PC-3 (cell line): ENCODE measurements at regions not wholly inside any gene's neighbourhood (a gene's known extent, or its start where the extent isn't known, plus 50 kb on each side); places are given as distances from the start of the nearest gene placed in this dataset.

Source experiments
- ATAC-seq: fragments of 200-7000 bp; cut with Tn5 transposase; 2 replicates; pipeline ENCODE4 v1.9.1; 2020; ENCODE audit warnings: mild to moderate bottlenecking, moderate library complexity
- BruUV-seq: library from RNA; stranded (reverse); fragments of 400-500 nt; replicated peaks from 2 replicates; lab custom pipeline; 2021; lab: Mats Ljungman, UMichigan
- CTCF ChIA-PET: fragments of 300-600 bp; sonication (Branson Sonifier 250); formaldehyde crosslinking; loops from one replicate; lab custom pipeline; 2022; ENCODE audit warnings: antibody characterized with exemption; lab: Charles Lee
- POLR2A ChIA-PET: fragments of 300-600 bp; sonication (Branson Sonifier 250); formaldehyde crosslinking; loops from one replicate; lab custom pipeline; 2022; ENCODE audit warnings: antibody characterized with exemption; ENCODE audit not compliant: unreplicated experiment; lab: Charles Lee
- DNase-seq: peaks from one replicate; pipeline ENCODE4 v3.0.0-alpha.2; 2015
- H2AFZ ChIP-seq: fragments of 300-600 bp; sonication (generic); 2 replicates; pipeline ENCODE4 v1.6.0; 2016; ENCODE audit warnings: antibody characterized with exemption, low read length
- H3F3A ChIP-seq: fragments of 300-600 bp; sonication (generic); one replicate; pipeline ENCODE4 v1.6.0; 2017; ENCODE audit warnings: antibody characterized with exemption, low read length, control low read depth, mild to moderate bottlenecking; ENCODE audit not compliant: unreplicated experiment
- H3K27ac ChIP-seq: fragments of 300-600 bp; sonication (generic); 2 replicates; pipeline ENCODE4 v1.5.1; 2016; ENCODE audit warnings: mild to moderate bottlenecking, low read length
- H3K27me3 ChIP-seq: fragments of 300-600 bp; sonication (generic); 2 replicates; pipeline ENCODE4 v1.6.1; 2016; ENCODE audit warnings: low read length, mixed read lengths
- H3K36me3 ChIP-seq: fragments of 300-600 bp; sonication (generic); 2 replicates; pipeline ENCODE4 v1.6.1; 2016; ENCODE audit warnings: low read depth, mixed run types, low read length, mixed read lengths
- H3K4me1 ChIP-seq: fragments of 300-600 bp; sonication (generic); 2 replicates; pipeline ENCODE4 v1.5.1; 2016; ENCODE audit warnings: low read length; ENCODE audit not compliant: insufficient read depth
- H3K4me2 ChIP-seq: fragments of 300-600 bp; sonication (generic); 2 replicates; pipeline ENCODE4 v1.6.0; 2016; ENCODE audit warnings: low read length
- H3K4me3 ChIP-seq: fragments of 300-600 bp; sonication (generic); 2 replicates; pipeline ENCODE4 v1.5.1; 2016; ENCODE audit warnings: mild to moderate bottlenecking, low read length, mixed read lengths
- H3K79me2 ChIP-seq: fragments of 300-600 bp; sonication (generic); 2 replicates; pipeline ENCODE4 v1.6.1; 2017; ENCODE audit warnings: low read length, mixed read lengths
- H3K9ac ChIP-seq: fragments of 300-600 bp; sonication (generic); 2 replicates; pipeline ENCODE4 v1.6.0; 2016; ENCODE audit warnings: mild to moderate bottlenecking, low read length
- H3K9me2 ChIP-seq: fragments of 300-600 bp; sonication (generic); replicated peaks from 2 replicates; pipeline ENCODE4 v1.6.1; 2016; ENCODE audit warnings: mixed run types, low read length, mixed read lengths
- H3K9me3 ChIP-seq: fragments of 300-600 bp; sonication (generic); 2 replicates; pipeline ENCODE4 v1.6.1; 2016; ENCODE audit warnings: low read length, mixed read lengths
- H4K20me1 ChIP-seq: fragments of 300-600 bp; sonication (generic); 2 replicates; pipeline ENCODE4 v1.6.1; 2016; ENCODE audit warnings: low read length, mixed read lengths
- EZH2 ChIP-seq: fragments of 300-600 bp; sonication (generic); IDR thresholded peaks from one replicate; pipeline ENCODE4 v1.6.1; 2017; ENCODE audit warnings: antibody characterized with exemption, mild to moderate bottlenecking, low read length; ENCODE audit not compliant: unreplicated experiment
- EZH2phosphoT487 ChIP-seq: fragments of 300-600 bp; sonication (generic); IDR thresholded peaks from 2 replicates; pipeline ENCODE4 v1.6.1; 2018; ENCODE audit warnings: mild to moderate bottlenecking, antibody characterized with exemption, low read length, borderline replicate concordance
- intact Hi-C: fragments of 100-400 bp; cut with micrococcal nuclease; formaldehyde crosslinking; loops from 2 replicates; pipeline ENCODE4 v1.9.0; 2023
- TF ChIP-seq, protein P1 (sequence below): fragments of 300-600 bp; sonication (generic); conservative IDR thresholded peaks from 2 replicates; pipeline ENCODE4 v1.5.1; 2017; ENCODE audit warnings: antibody characterized with exemption, low read depth, mild to moderate bottlenecking, low read length

DNA sequence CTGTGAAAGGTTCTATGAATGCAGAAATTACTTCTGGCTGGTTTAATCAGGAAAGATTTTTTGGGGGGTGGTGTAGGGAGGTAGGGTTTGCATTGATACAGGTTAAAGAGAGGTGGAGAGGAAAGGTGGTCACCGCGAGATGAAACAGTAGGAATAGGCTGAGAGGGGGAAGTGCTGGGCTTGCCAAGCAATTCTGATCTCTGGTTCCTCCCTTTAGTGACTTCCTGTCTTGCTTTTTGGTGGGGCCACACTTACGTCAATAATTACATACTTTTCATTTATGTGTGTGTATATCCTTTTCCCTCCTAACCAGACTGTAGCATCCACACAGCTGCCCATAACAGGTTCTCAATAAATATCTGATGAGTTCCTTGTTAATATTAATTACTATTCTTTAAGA, 120.0 kb downstream of the CTNND1 start:
- ChIA-PET POLR2A (no interaction called here), CTCF (no interaction called here)
- H4K20me1 ChIP-seq, result no peaks in the 10 kb centered on the region
- H3K79me2 ChIP-seq, result no peaks in the 10 kb centered on the region
- H3K27ac ChIP-seq, result no peak overlapping the region
- peaks cover 19% of the 10 kb centered on the region for H3K27me3 ChIP-seq
- no peaks in the 10 kb centered on the region for H3K36me3 ChIP-seq
- TF ChIP-seq EZH2phosphoT487 (no peak), EZH2 (no peak)
- TF ChIP-seq, protein P1, sequence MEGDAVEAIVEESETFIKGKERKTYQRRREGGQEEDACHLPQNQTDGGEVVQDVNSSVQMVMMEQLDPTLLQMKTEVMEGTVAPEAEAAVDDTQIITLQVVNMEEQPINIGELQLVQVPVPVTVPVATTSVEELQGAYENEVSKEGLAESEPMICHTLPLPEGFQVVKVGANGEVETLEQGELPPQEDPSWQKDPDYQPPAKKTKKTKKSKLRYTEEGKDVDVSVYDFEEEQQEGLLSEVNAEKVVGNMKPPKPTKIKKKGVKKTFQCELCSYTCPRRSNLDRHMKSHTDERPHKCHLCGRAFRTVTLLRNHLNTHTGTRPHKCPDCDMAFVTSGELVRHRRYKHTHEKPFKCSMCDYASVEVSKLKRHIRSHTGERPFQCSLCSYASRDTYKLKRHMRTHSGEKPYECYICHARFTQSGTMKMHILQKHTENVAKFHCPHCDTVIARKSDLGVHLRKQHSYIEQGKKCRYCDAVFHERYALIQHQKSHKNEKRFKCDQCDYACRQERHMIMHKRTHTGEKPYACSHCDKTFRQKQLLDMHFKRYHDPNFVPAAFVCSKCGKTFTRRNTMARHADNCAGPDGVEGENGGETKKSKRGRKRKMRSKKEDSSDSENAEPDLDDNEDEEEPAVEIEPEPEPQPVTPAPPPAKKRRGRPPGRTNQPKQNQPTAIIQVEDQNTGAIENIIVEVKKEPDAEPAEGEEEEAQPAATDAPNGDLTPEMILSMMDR, result no peak
- H3K9me3 ChIP-seq, result no peaks in the 10 kb centered on the region
- H3K9me2 ChIP-seq, result no peaks in the 10 kb centered on the region
- ATAC-seq (no peak), DNase-seq (no peak)
- H3K4me2 ChIP-seq, result no peak overlapping the region
- no peak overlapping the region for H3K9ac ChIP-seq
- H3K4me1 ChIP-seq, result no peaks in the 10 kb centered on the region
- H3F3A ChIP-seq, result no peaks in the 10 kb centered on the region
- no TSS peak for BruUV-seq
- intact Hi-C loops, result no loop called here
- H2AFZ ChIP-seq, result no peak overlapping the region
- no peak overlapping the region for H3K4me3 ChIP-seq

DNA sequence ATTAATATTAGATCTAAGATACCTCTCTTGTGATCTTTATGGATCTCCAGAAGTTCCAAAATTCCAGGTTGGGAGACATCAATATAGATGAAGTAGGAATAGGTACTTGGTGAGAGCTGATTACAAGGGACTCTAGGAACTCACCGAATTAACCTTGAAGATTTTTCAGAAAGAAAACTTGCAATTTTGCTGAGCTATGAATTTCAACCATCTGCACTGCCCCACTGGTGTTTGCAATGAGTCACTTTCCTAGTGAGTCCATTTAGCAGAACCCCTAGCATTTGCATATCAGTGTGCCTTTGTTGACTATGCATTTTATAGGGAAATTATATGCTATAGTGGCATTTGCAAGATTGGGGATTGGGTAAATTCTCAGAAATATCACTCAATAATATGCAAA, 122.0 kb downstream of the CTNND1 start:
- TF ChIP-seq, protein P1, result no peak
- no peak for TF ChIP-seq EZH2
- no peak for TF ChIP-seq EZH2phosphoT487
- H3K36me3 ChIP-seq, result no peaks in the 10 kb centered on the region
- H3K9me3 ChIP-seq, result no peaks in the 10 kb centered on the region
- no peaks in the 10 kb centered on the region for H3K4me1 ChIP-seq
- POLR2A ChIA-PET, result no interaction called here
- intact Hi-C loops, result no loop called here
- no peak overlapping the region for H2AFZ ChIP-seq
- DNase-seq (no peak), ATAC-seq (no peak)
- no peaks in the 10 kb centered on the region for H4K20me1 ChIP-seq
- no peaks in the 10 kb centered on the region for H3F3A ChIP-seq
- no peaks in the 10 kb centered on the region for H3K9me2 ChIP-seq
- no peak overlapping the region for H3K9ac ChIP-seq
- peaks cover 19% of the 10 kb centered on the region for H3K27me3 ChIP-seq
- no TSS peak for BruUV-seq
- CTCF ChIA-PET, result no interaction called here
- H3K79me2 ChIP-seq, result no peaks in the 10 kb centered on the region
- no peak overlapping the region for H3K27ac ChIP-seq
- H3K4me3 ChIP-seq, result no peak overlapping the region
- H3K4me2 ChIP-seq, result no peak overlapping the region

DNA sequence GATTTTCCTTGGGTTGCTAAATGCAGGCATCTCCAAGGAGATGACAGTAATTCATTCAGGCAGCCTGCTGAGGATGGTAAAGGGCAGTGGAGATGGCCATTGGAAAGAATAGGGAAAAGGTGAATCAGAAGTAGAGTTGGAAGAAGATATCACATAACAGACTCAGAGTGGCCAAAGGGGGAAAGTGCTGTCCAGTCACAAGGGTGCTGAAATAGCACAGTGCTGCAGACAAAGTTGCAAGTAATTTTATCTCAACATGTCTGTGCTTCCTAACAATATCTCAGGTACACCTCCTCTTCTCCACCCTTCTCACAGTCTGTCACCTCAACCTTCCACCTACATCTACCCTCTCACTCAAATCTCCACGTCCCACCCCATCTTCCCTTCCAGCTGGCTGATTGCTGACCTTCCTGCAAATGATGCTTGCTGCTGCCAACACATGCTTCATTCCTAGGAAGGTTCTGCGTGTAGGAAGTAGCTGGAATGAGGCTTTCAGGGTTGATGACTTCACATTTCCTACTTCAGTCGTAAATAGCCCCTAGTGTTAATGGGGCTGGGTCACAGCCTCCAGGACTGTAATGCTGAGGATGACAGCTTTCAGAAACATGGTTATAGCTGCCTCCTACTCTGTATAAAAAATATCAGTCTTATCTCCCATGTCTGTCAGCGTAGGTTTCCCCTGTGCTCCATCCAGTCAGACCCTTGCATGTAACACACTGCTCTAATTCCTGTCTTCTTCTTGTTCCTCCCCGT, 123.9 kb downstream of the CTNND1 start:
- no peaks in the 10 kb centered on the region for H3K9me2 ChIP-seq
- CTCF ChIA-PET, result interaction anchor here (0.6 kb wide), 1 partner anchor 243 kb away, joined by 7 read pairs; no protein-coding TSS in a partner anchor
- 0 out of 2 replicates have a peak, but pooled peaks cover 2% of the 10 kb centered on the region for H3K27me3 ChIP-seq
- H3K4me3 ChIP-seq, result no peak overlapping the region
- no peak overlapping the region for H2AFZ ChIP-seq
- no TSS peak for BruUV-seq
- H3F3A ChIP-seq, result no peaks in the 10 kb centered on the region
- POLR2A ChIA-PET, result no interaction called here
- no peaks in the 10 kb centered on the region for H3K9me3 ChIP-seq
- no peak for TF ChIP-seq EZH2
- TF ChIP-seq, protein P1, result no peak
- TF ChIP-seq EZH2phosphoT487, result no peak
- no peaks in the 10 kb centered on the region for H3K36me3 ChIP-seq
- no peaks in the 10 kb centered on the region for H4K20me1 ChIP-seq
- ATAC-seq (no peak), DNase-seq (peak; percentile 51)
- intact Hi-C loops, result no loop called here
- H3K4me2 ChIP-seq, result no peak overlapping the region
- H3K9ac ChIP-seq, result no peak overlapping the region
- no peaks in the 10 kb centered on the region for H3K79me2 ChIP-seq
- H3K27ac ChIP-seq, result no peak overlapping the region
- no peaks in the 10 kb centered on the region for H3K4me1 ChIP-seq
